HCT116 (cell line): ENCODE measurements at regions not wholly inside any gene's neighbourhood (a gene's known extent, or its start where the extent isn't known, plus 50 kb on each side); places are given as distances from the start of the nearest gene placed in this dataset.

Experiments
- EGR1 ChIP-seq: IDR thresholded peaks from 2 replicates; pipeline ENCODE4 v1.6.1; 2012; ENCODE audit warnings: low read depth
- EZH2 ChIP-seq: fragments of 200-600 bp; sonication (generic); IDR thresholded peaks from 2 replicates; pipeline ENCODE4 v1.6.1; 2017; ENCODE audit warnings: antibody characterized with exemption, mixed run types
- EZH2phosphoT487 ChIP-seq: fragments of 200-600 bp; IDR thresholded peaks from 2 replicates; pipeline ENCODE4 v1.6.1; 2018; ENCODE audit warnings: antibody characterized with exemption, borderline replicate concordance
- POLR2A ChIP-seq: IDR thresholded peaks from 2 replicates; pipeline ENCODE4 v1.7.0; 2011; ENCODE audit warnings: borderline replicate concordance; ENCODE audit not compliant: insufficient read depth, insufficient read length; ENCODE audit errors: extremely low read depth
- POLR2AphosphoS5 ChIP-seq: IDR thresholded peaks from 2 replicates; pipeline ENCODE4 v1.6.1; 2011; ENCODE audit warnings: mild to moderate bottlenecking, low read depth, low read length, moderate library complexity
- RAD21 ChIP-seq: IDR thresholded peaks from 2 replicates; pipeline ENCODE4 v1.6.1; 2012; ENCODE audit warnings: low read depth, mild to moderate bottlenecking
- SIN3A ChIP-seq: IDR thresholded peaks from 2 replicates; pipeline ENCODE4 v1.6.1; 2012; ENCODE audit warnings: low read depth
- SP1 ChIP-seq: IDR thresholded peaks from 2 replicates; pipeline ENCODE4 v1.6.1; 2012; ENCODE audit warnings: low read depth
- YY1 ChIP-seq: IDR thresholded peaks from 2 replicates; pipeline ENCODE4 v1.6.1; 2011; ENCODE audit warnings: low read length, low read depth, moderate library complexity, mild to moderate bottlenecking; ENCODE audit not compliant: insufficient replicate concordance; ENCODE audit errors: extremely low read depth
- ZNF274 ChIP-seq: fragments of 200-500 bp; sonication (Bioruptor generic); IDR thresholded peaks from 2 replicates; pipeline ENCODE4 v1.6.1; 2014; ENCODE audit warnings: mild to moderate bottlenecking, low read depth, low read length, inconsistent platforms
- TF ChIP-seq, protein P1 (sequence below), 3 experiments: fragments of 200-600 bp in 1 of 3; sonication (generic) in 1 of 3; IDR thresholded peaks in 2 of 3; conservative IDR thresholded peaks in 1 of 3; 2 replicates each; pipeline ENCODE4 v1.5.1; 2012 to 2017; ENCODE audit warnings: low read depth in 2 of 3, low read length in 2 of 3, antibody characterized with exemption in 1 of 3, borderline replicate concordance in 1 of 3, control low read depth in 1 of 3, mild to moderate bottlenecking in 1 of 3, mixed read lengths in 1 of 3, mixed run types in 1 of 3, moderate library complexity in 1 of 3; ENCODE audit not compliant: insufficient read depth in 1 of 3
- TF ChIP-seq, protein P2 (sequence below): IDR thresholded peaks from 2 replicates; pipeline ENCODE4 v1.6.1; 2012; ENCODE audit warnings: low read depth

DNA sequence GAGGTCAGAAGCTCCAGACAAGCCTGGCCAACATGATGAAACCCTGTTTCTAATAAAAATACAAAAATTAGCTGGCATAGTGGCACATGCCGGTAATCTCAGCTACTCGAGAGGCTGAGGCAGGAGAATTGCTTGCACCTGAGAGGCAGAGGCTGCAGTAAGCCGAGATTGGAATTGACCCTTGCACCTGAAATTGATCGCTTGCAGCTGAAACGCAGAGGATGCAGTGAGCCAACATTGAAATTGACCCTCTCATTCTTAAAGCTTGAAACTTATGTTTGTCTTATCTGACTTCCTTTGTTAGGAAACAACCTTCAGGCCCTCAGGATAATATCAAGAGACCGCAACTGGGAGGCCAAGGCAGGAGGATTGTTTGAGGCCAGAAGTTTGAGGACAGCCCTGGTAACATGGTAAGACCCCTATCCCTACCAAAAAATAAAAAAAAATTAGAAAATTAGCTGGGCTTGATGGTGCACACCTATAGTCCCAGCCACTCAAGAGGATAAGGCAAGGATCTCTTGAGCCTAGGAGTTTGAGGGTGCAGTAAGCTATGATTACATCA is 376.6 kb upstream of the XYLT1 start:
- TF ChIP-seq, protein P1, sequence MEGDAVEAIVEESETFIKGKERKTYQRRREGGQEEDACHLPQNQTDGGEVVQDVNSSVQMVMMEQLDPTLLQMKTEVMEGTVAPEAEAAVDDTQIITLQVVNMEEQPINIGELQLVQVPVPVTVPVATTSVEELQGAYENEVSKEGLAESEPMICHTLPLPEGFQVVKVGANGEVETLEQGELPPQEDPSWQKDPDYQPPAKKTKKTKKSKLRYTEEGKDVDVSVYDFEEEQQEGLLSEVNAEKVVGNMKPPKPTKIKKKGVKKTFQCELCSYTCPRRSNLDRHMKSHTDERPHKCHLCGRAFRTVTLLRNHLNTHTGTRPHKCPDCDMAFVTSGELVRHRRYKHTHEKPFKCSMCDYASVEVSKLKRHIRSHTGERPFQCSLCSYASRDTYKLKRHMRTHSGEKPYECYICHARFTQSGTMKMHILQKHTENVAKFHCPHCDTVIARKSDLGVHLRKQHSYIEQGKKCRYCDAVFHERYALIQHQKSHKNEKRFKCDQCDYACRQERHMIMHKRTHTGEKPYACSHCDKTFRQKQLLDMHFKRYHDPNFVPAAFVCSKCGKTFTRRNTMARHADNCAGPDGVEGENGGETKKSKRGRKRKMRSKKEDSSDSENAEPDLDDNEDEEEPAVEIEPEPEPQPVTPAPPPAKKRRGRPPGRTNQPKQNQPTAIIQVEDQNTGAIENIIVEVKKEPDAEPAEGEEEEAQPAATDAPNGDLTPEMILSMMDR (IDR thresholded peaks at IDR 0.05 in 2 of 3, conservative IDR thresholded peaks at IDR 0.05 in 1 of 3; ENCODE audit: borderline replicate concordance in 1 of 3, insufficient read depth in 1 of 3, low read depth in 2 of 3, low read length in 2 of 3), result no peak
- TF ChIP-seq POLR2A (no peak), POLR2AphosphoS5 (no peak), SIN3A (no peak), SP1 (no peak), EZH2 (no peak), RAD21 (no peak), ZNF274 (no peak), EZH2phosphoT487 (no peak), YY1 (no peak), EGR1 (no peak)
- TF ChIP-seq, protein P2, sequence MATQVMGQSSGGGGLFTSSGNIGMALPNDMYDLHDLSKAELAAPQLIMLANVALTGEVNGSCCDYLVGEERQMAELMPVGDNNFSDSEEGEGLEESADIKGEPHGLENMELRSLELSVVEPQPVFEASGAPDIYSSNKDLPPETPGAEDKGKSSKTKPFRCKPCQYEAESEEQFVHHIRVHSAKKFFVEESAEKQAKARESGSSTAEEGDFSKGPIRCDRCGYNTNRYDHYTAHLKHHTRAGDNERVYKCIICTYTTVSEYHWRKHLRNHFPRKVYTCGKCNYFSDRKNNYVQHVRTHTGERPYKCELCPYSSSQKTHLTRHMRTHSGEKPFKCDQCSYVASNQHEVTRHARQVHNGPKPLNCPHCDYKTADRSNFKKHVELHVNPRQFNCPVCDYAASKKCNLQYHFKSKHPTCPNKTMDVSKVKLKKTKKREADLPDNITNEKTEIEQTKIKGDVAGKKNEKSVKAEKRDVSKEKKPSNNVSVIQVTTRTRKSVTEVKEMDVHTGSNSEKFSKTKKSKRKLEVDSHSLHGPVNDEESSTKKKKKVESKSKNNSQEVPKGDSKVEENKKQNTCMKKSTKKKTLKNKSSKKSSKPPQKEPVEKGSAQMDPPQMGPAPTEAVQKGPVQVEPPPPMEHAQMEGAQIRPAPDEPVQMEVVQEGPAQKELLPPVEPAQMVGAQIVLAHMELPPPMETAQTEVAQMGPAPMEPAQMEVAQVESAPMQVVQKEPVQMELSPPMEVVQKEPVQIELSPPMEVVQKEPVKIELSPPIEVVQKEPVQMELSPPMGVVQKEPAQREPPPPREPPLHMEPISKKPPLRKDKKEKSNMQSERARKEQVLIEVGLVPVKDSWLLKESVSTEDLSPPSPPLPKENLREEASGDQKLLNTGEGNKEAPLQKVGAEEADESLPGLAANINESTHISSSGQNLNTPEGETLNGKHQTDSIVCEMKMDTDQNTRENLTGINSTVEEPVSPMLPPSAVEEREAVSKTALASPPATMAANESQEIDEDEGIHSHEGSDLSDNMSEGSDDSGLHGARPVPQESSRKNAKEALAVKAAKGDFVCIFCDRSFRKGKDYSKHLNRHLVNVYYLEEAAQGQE, result no peak
